GM12875 (cell line): ENCODE measurements at regions not wholly inside any gene's neighbourhood (a gene's known extent, or its start where the extent isn't known, plus 50 kb on each side); places are given as distances from the start of the nearest gene placed in this dataset.
A peak's percentile ranks its signal among the peaks of the same experiment; 100 is the strongest.

Experiments used
- H3K4me3 ChIP-seq: one replicate; pipeline ENCODE4 v1.5.1; 2011; ENCODE audit warnings: low read depth, low read length, control low read depth
- TF ChIP-seq, protein P1 (sequence below): IDR thresholded peaks from 2 replicates; pipeline ENCODE4 v1.5.1; 2011; ENCODE audit warnings: low read depth, mild to moderate bottlenecking, control low read depth, inconsistent platforms, low read length, moderate library complexity, borderline replicate concordance; ENCODE audit not compliant: insufficient read depth

DNA sequence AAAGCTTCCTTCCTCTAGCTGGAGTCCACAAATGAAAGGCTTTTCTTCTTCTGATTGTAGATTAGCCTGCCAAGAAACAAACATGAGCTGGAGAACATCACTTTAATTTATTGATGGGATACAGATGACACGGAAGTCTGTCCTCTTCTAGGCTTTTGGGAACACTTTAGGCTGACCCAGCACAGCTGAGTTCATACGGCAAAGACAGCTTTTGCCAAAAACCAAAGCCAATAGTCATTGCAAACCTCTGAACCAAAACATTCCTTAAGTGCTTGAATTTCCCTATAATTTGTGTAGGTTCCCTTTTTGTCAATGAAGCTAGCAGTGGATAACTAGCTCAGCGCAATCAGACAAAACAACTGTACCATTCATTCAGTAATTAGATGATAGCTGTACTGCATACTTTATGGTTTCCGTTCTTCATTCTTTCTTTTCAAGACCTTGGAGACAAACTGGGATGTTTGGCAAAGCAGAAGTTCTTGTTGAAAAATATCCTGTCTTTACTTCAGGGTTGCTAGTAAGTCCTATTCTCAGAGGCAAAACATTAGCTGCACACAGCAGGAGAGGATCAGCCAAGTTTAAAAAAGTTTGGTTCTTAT is 95.7 kb upstream of the SPRY2 start:
- no peak overlapping the region for H3K4me3 ChIP-seq
- TF ChIP-seq, protein P1, sequence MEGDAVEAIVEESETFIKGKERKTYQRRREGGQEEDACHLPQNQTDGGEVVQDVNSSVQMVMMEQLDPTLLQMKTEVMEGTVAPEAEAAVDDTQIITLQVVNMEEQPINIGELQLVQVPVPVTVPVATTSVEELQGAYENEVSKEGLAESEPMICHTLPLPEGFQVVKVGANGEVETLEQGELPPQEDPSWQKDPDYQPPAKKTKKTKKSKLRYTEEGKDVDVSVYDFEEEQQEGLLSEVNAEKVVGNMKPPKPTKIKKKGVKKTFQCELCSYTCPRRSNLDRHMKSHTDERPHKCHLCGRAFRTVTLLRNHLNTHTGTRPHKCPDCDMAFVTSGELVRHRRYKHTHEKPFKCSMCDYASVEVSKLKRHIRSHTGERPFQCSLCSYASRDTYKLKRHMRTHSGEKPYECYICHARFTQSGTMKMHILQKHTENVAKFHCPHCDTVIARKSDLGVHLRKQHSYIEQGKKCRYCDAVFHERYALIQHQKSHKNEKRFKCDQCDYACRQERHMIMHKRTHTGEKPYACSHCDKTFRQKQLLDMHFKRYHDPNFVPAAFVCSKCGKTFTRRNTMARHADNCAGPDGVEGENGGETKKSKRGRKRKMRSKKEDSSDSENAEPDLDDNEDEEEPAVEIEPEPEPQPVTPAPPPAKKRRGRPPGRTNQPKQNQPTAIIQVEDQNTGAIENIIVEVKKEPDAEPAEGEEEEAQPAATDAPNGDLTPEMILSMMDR = no peak

DNA sequence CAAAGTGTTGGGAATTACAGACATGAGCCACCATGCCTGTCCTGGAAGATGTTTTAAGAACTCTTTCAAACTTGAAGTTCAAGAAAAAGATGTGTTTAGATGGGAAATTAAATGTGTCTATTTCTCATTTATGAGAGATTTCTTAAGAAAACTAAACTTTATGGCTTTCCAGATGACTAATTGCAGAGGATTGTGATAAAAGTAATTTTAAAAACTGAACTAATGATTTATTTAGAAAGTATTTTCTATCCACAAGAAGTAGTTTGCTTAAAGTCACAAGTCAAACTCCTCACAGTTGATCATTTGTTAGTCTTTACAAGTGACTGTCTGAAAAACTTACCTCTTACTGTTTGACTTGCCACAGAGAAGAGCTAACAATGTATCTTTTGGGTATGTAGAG is 89.6 kb upstream of the SPRY2 start:
- H3K4me3 ChIP-seq = no peak overlapping the region
- TF ChIP-seq, protein P1 = no peak

DNA sequence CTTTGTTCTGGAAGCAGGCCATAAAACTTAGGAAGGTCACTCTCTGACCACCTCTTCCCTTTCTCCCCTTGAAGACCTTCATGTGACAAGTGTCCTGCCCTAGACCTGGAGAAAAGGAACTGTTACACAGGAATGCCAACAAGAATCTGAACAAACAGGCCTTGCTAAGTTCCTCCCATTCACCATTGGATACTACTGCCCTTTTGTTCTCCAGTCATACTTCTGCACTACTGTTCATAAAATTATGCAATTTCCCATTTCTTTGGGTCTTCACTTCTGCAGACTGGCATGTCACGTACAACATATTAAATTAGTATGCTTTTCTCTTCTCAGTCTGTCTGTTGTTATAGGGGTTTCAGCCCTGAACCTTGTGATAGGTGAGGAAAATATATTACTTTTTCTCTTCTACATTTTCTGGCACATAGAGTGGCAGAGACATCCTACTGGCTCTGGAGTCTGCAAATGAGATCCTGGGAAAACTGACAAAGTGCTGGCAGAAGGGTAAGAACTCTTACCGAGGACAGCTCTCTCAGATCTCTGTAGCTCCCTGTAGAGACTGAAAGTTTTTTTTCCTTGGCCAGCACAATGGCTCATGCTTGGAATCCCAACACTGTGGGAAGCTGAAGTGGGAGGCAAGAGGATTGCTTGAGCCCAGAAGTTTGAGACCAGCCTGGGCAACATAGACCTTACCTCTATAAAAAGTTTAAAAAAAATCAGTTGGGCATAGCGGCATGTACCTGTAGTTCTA is 87.6 kb upstream of the SPRY2 start:
- TF ChIP-seq, protein P1 = no peak
- no peak overlapping the region for H3K4me3 ChIP-seq

DNA sequence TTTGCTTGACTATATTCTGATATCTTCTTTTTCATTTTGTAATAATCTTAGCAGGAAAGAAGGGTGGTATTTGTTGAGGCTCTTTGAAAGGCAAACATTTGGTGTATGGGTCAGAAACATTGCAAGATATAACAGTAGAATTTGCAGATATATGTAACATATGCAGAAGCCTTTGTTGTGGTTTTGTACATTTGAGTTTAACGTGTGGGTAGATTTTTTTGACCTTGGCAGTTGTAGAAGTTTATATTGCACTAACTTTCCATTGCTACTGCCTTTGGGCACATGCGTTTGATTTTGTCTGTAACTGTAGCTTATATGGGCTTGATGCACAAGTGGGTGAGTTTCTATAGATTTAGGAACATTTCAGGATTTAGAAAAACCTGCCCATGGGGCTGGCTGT is 78.5 kb upstream of the SPRY2 start:
- H3K4me3 ChIP-seq = no peak overlapping the region
- TF ChIP-seq, protein P1 = no peak

DNA sequence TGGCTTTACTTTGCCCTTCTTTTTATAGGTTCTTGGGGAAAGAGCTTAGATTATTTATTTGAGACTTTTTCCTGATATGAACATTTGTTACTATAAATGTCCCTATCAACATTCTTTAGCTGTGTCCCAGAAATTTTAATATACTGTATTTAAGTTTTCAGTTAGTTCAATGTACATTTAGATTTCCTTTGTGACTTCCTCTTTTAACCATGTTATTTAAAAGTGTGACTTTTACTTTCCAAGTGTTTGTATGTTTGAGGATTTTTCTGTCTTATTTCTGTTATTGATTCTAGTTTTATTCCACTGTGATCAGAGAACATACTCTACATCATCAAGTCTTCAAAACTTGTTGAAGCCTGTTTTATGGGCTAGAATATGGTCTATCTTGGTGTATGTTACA is 72.7 kb upstream of the SPRY2 start:
- no peak overlapping the region for H3K4me3 ChIP-seq
- TF ChIP-seq, protein P1 = no peak

DNA sequence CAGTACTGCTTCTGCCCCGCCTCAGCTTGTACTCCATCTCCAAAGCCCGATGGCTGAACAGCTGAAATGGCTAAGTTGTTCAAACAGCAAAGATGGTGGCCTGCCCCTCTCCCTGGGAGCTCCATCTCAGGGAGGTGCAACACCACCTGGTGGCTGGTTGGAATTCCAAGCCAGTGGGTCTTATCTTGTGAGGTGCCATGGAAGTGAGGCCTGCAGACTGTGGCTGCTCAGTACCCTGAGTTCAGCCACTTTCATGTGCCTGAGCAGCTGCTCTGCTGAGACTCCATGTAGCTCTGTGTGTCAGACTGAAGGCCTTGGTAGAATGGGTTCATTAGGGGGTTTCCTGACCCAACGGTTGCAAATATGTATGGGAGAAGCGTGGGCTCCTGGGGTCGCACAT is 67.3 kb upstream of the SPRY2 start:
- no peak overlapping the region for H3K4me3 ChIP-seq
- TF ChIP-seq, protein P1 = 0 out of 2 replicates have a peak, but pooled peaks have one; percentile 6

DNA sequence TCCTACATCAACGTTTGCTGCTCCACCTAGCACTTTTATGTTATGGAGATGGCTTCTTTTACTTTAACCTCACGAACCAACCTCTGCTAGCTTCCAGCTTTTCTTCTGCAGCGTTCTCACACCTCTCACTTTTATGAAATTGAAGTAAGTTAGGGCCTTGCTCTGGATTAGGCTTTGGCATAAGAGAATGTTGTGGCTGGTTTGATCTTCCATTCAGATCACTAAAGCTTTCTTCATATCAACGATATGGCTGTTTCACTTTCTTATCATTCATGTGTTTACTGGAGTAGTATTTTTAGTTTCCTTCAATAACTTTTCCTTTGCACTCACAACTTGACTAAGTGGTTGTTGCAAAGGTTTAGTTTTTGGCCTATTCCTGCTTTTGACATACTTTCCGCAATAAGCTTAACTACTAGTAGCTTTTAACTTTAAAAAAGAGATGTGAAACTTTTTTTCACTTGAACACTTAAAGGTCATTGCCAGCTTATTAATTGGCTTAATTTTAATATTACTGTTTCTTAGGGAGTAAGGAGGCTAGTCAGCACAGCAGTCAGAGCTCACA is 60.0 kb upstream of the SPRY2 start:
- TF ChIP-seq, protein P1 = no peak
- H3K4me3 ChIP-seq = no peak overlapping the region
